GM12864 (cell line): ENCODE measurements at regions not wholly inside any gene's neighbourhood (a gene's known extent, or its start where the extent isn't known, plus 50 kb on each side); places are given as distances from the start of the nearest gene placed in this dataset.

Experiments
- DNase-seq: peaks from one replicate; pipeline ENCODE4 v3.0.0-alpha.2; 2011; ENCODE audit warnings: low read depth
- H3K4me3 ChIP-seq: 2 replicates; pipeline ENCODE4 v1.5.1; 2011; ENCODE audit warnings: mild to moderate bottlenecking, low read depth, low read length, control low read depth
- CTCF ChIP-seq: IDR thresholded peaks from 2 replicates; pipeline ENCODE4 v1.5.1; 2011; ENCODE audit warnings: low read depth, mild to moderate bottlenecking, moderate library complexity, low read length, control low read depth, inconsistent platforms; ENCODE audit errors: missing control alignments

- H3K4me3 ChIP-seq = no peak overlapping the region
Observed at GRCh38 chr9:75653750-75654149, 236.7 kb upstream of the PCSK5 start.

GRCh38 chr9:75657015-75657414 lies 233.5 kb upstream of the PCSK5 start:
- TF ChIP-seq CTCF = no peak
- H3K4me3 ChIP-seq = no peak overlapping the region
- DNase-seq = no peak

More at GRCh38 chr9:75653750-75654149, 236.7 kb upstream of the PCSK5 start:
- TF ChIP-seq CTCF = no peak
- DNase-seq = no peak

- DNase-seq = no peak
- no peak for TF ChIP-seq CTCF
- H3K4me3 ChIP-seq = no peak overlapping the region
Observed at GRCh38 chr9:75658301-75658905, 232.1 kb upstream of the PCSK5 start.

GRCh38 chr9:75664597-75664996 lies 225.9 kb upstream of the PCSK5 start:
- no peak for DNase-seq
- TF ChIP-seq CTCF = no peak

GRCh38 chr9:75666856-75667554 lies 223.5 kb upstream of the PCSK5 start:
- no peak for DNase-seq
- no peak overlapping the region for H3K4me3 ChIP-seq
- TF ChIP-seq CTCF = no peak

More at GRCh38 chr9:75664597-75664996, 225.9 kb upstream of the PCSK5 start:
- no peak overlapping the region for H3K4me3 ChIP-seq

- no peak for DNase-seq
- H3K4me3 ChIP-seq = no peak overlapping the region
- TF ChIP-seq CTCF = no peak
Observed at GRCh38 chr9:75669721-75670120, 220.8 kb upstream of the PCSK5 start.

- DNase-seq = no peak
- no peak overlapping the region for H3K4me3 ChIP-seq
- TF ChIP-seq CTCF = no peak
Observed at GRCh38 chr9:75671354-75671753, 219.1 kb upstream of the PCSK5 start.
